ENCODE measurements at regions not wholly inside any gene's neighbourhood (a gene's known extent, or its start where the extent isn't known, plus 50 kb on each side); places are given as distances from the start of the nearest gene placed in this dataset.

- TF ChIP-seq CTCF (IDR thresholded peaks at IDR 0.05) (no peak), USF1 (CRISPR knock-in tag; IDR thresholded peaks at IDR 0.05) (no peak), TP53 (CRISPR knock-in tag; IDR thresholded peaks at IDR 0.05) (no peak)
Observed at GRCh38 chr16:50430076-50430475, 61.3 kb upstream of the BRD7 start.

Data from WTC11 (cell line).